Activated naive CD4-positive, alpha-beta T cell treated with anti-CD3 and anti-CD28 coated beads, Interleukin-2, amount 10 ng/mL, durations not matched to agents 7 days and 5 days (primary cell): ENCODE measurements at regions not wholly inside any gene's neighbourhood (a gene's known extent, or its start where the extent isn't known, plus 50 kb on each side); places are given as distances from the start of the nearest gene placed in this dataset.

Source experiments
- CTCF ChIA-PET: fragments of 350-600 bp; sonication (Branson Sonifier 250); formaldehyde crosslinking; loops from one replicate; lab custom pipeline; 2021; ENCODE audit warnings: antibody characterized with exemption; lab: Charles Lee
- DNase-seq: peaks from one replicate; pipeline ENCODE4 v3.0.0-alpha.2; 2020
- H3K27ac Mint-ChIP-seq: one replicate; pipeline ENCODE4 v1.8.0; 2021; ENCODE audit warnings: mild to moderate bottlenecking, moderate library complexity, mixed read lengths
- H3K27me3 Mint-ChIP-seq: one replicate; pipeline ENCODE4 v1.8.0; 2021; ENCODE audit warnings: mild to moderate bottlenecking, mixed read lengths
- H3K36me3 Mint-ChIP-seq: one replicate; pipeline ENCODE4 v1.8.0; 2021; ENCODE audit warnings: mixed read lengths
- H3K4me1 Mint-ChIP-seq: one replicate; pipeline ENCODE4 v1.8.0; 2021; ENCODE audit warnings: mixed read lengths
- H3K4me3 Mint-ChIP-seq: one replicate; pipeline ENCODE4 v1.8.0; 2021; ENCODE audit warnings: mild to moderate bottlenecking, moderate library complexity, mixed read lengths
- H3K9me3 Mint-ChIP-seq: one replicate; pipeline ENCODE4 v1.8.0; 2021; ENCODE audit warnings: mixed read lengths

GRCh38 chr5:96516631-96517071 lies 83.6 kb upstream of the PCSK1 start:
- H3K4me1 Mint-ChIP-seq, result no peaks in the 10 kb centered on the region
- H3K27ac Mint-ChIP-seq, result no peak overlapping the region
- no peaks in the 10 kb centered on the region for H3K9me3 Mint-ChIP-seq
- H3K36me3 Mint-ChIP-seq, result no peaks in the 10 kb centered on the region
- DNase-seq, result no peak
- CTCF ChIA-PET, result no interaction called here
- H3K27me3 Mint-ChIP-seq, result peaks cover 5% of the 10 kb centered on the region
- no peak overlapping the region for H3K4me3 Mint-ChIP-seq

GRCh38 chr5:96517295-96517694 lies 84.2 kb upstream of the PCSK1 start:
- Mint-ChIP-seq H3K36me3 (no peaks in the 10 kb centered on the region), H3K27ac (no peak overlapping the region), H3K27me3 (peaks cover 4% of the 10 kb centered on the region), H3K4me1 (no peaks in the 10 kb centered on the region), H3K4me3 (no peak overlapping the region), H3K9me3 (no peaks in the 10 kb centered on the region)
- CTCF ChIA-PET, result no interaction called here
- no peak for DNase-seq

- Mint-ChIP-seq H3K4me3 (no peak overlapping the region), H3K27ac (no peak overlapping the region), H3K36me3 (no peaks in the 10 kb centered on the region), H3K9me3 (no peaks in the 10 kb centered on the region), H3K4me1 (no peaks in the 10 kb centered on the region), H3K27me3 (peaks cover 9% of the 10 kb centered on the region)
- no peak for DNase-seq
- CTCF ChIA-PET, result no interaction called here
Measured at GRCh38 chr5:96520345-96520744, 87.3 kb upstream of the PCSK1 start.

GRCh38 chr5:96522635-96523355 lies 89.7 kb upstream of the PCSK1 start:
- no peaks in the 10 kb centered on the region for H3K9me3 Mint-ChIP-seq

GRCh38 chr5:96527768-96528661 lies 95.0 kb upstream of the PCSK1 start:
- Mint-ChIP-seq H3K27me3 (peaks cover 14% of the 10 kb centered on the region), H3K4me1 (no peaks in the 10 kb centered on the region), H3K4me3 (no peak overlapping the region), H3K36me3 (no peaks in the 10 kb centered on the region), H3K9me3 (no peaks in the 10 kb centered on the region), H3K27ac (no peak overlapping the region)
- CTCF ChIA-PET, result no interaction called here
- DNase-seq, result no peak

More at GRCh38 chr5:96522635-96523355, 89.7 kb upstream of the PCSK1 start:
- H3K27ac Mint-ChIP-seq, result no peak overlapping the region
- no peaks in the 10 kb centered on the region for H3K36me3 Mint-ChIP-seq
- no peak overlapping the region for H3K4me3 Mint-ChIP-seq
- H3K27me3 Mint-ChIP-seq, result peaks cover 13% of the 10 kb centered on the region
- CTCF ChIA-PET, result interaction anchor here (1.2 kb wide), 1 partner anchor 178 kb away, joined by 3 read pairs; no protein-coding TSS in a partner anchor
- DNase-seq, result no peak
- H3K4me1 Mint-ChIP-seq, result no peaks in the 10 kb centered on the region

GRCh38 chr5:96528826-96529474 lies 95.9 kb upstream of the PCSK1 start:
- DNase-seq, result no peak
- Mint-ChIP-seq H3K4me3 (no peak overlapping the region), H3K27ac (no peak overlapping the region), H3K9me3 (no peaks in the 10 kb centered on the region), H3K27me3 (peaks cover 14% of the 10 kb centered on the region), H3K4me1 (no peaks in the 10 kb centered on the region), H3K36me3 (no peaks in the 10 kb centered on the region)
- CTCF ChIA-PET, result no interaction called here

- Mint-ChIP-seq H3K4me1 (no peaks in the 10 kb centered on the region), H3K4me3 (no peak overlapping the region), H3K27ac (no peak overlapping the region), H3K9me3 (no peaks in the 10 kb centered on the region), H3K27me3 (peaks cover 10% of the 10 kb centered on the region), H3K36me3 (no peaks in the 10 kb centered on the region)
- DNase-seq, result no peak
- CTCF ChIA-PET, result no interaction called here
Measured at GRCh38 chr5:96529559-96529958, 96.5 kb upstream of the PCSK1 start.

GRCh38 chr5:96530901-96531300 lies 97.9 kb upstream of the PCSK1 start:
- H3K9me3 Mint-ChIP-seq, result no peaks in the 10 kb centered on the region
- no peaks in the 10 kb centered on the region for H3K36me3 Mint-ChIP-seq
- CTCF ChIA-PET, result interaction anchor here (0.9 kb wide), 1 partner anchor 132 kb away, joined by 3 read pairs; no protein-coding TSS in a partner anchor
- no peaks in the 10 kb centered on the region for H3K4me1 Mint-ChIP-seq
- H3K4me3 Mint-ChIP-seq, result no peak overlapping the region
- H3K27ac Mint-ChIP-seq, result no peak overlapping the region
- H3K27me3 Mint-ChIP-seq, result peaks cover 12% of the 10 kb centered on the region
- DNase-seq, result no peak

- peaks cover 7% of the 10 kb centered on the region for H3K27me3 Mint-ChIP-seq
- H3K27ac Mint-ChIP-seq, result no peak overlapping the region
- DNase-seq, result no peak
- CTCF ChIA-PET, result no interaction called here
- peaks cover 3% of the 10 kb centered on the region for H3K36me3 Mint-ChIP-seq
- no peak overlapping the region for H3K4me3 Mint-ChIP-seq
- H3K4me1 Mint-ChIP-seq, result peaks cover 22% of the 10 kb centered on the region
- H3K9me3 Mint-ChIP-seq, result peaks cover 5% of the 10 kb centered on the region
Measured at GRCh38 chr5:96533371-96533770, 100.3 kb upstream of the PCSK1 start.

GRCh38 chr5:96537386-96537785 lies 104.3 kb upstream of the PCSK1 start:
- no peak overlapping the region for H3K4me3 Mint-ChIP-seq

GRCh38 chr5:96538808-96539250 lies 105.8 kb upstream of the PCSK1 start:
- H3K27me3 Mint-ChIP-seq, result peaks cover 4% of the 10 kb centered on the region
- DNase-seq, result no peak
- H3K4me3 Mint-ChIP-seq, result no peak overlapping the region
- H3K27ac Mint-ChIP-seq, result peak overlapping the region; percentile 33
- peaks cover 34% of the 10 kb centered on the region for H3K4me1 Mint-ChIP-seq
- H3K9me3 Mint-ChIP-seq, result peaks cover 9% of the 10 kb centered on the region
- peaks cover 3% of the 10 kb centered on the region for H3K36me3 Mint-ChIP-seq
- CTCF ChIA-PET, result no interaction called here

More at GRCh38 chr5:96537386-96537785, 104.3 kb upstream of the PCSK1 start:
- peaks cover 4% of the 10 kb centered on the region for H3K27me3 Mint-ChIP-seq
- CTCF ChIA-PET, result interaction anchor here (1.0 kb wide), 1 partner anchor 62 kb away, joined by 5 read pairs; no protein-coding TSS in a partner anchor
- DNase-seq, result peak; percentile 29
- H3K9me3 Mint-ChIP-seq, result peaks cover 7% of the 10 kb centered on the region
- H3K4me1 Mint-ChIP-seq, result peaks cover 34% of the 10 kb centered on the region
- H3K27ac Mint-ChIP-seq, result peak overlapping the region; percentile 86
- H3K36me3 Mint-ChIP-seq, result peaks cover 3% of the 10 kb centered on the region

GRCh38 chr5:96546120-96546519 lies 113.1 kb upstream of the PCSK1 start:
- Mint-ChIP-seq H3K9me3 (peaks cover 4% of the 10 kb centered on the region), H3K4me1 (no peaks in the 10 kb centered on the region), H3K27ac (no peak overlapping the region), H3K36me3 (no peaks in the 10 kb centered on the region), H3K27me3 (peaks cover 4% of the 10 kb centered on the region), H3K4me3 (no peak overlapping the region)
- CTCF ChIA-PET, result no interaction called here
- DNase-seq, result no peak

- Mint-ChIP-seq H3K4me3 (no peak overlapping the region), H3K4me1 (no peaks in the 10 kb centered on the region), H3K9me3 (peaks cover 4% of the 10 kb centered on the region), H3K27ac (no peak overlapping the region), H3K27me3 (peaks cover 8% of the 10 kb centered on the region), H3K36me3 (no peaks in the 10 kb centered on the region)
- DNase-seq, result no peak
- CTCF ChIA-PET, result no interaction called here
Measured at GRCh38 chr5:96547486-96547885, 114.4 kb upstream of the PCSK1 start.

- Mint-ChIP-seq H3K36me3 (no peaks in the 10 kb centered on the region), H3K27me3 (peaks cover 8% of the 10 kb centered on the region), H3K4me3 (no peak overlapping the region), H3K9me3 (peaks cover under 1% of the 10 kb centered on the region), H3K4me1 (no peaks in the 10 kb centered on the region), H3K27ac (no peak overlapping the region)
- CTCF ChIA-PET, result interaction anchor here (1.6 kb wide), 1 partner anchor 204 kb away, joined by 10 read pairs; no protein-coding TSS in a partner anchor
- no peak for DNase-seq
Measured at GRCh38 chr5:96548905-96549304, 113.3 kb upstream of the CAST start.
